ENCODE measurements at regions not wholly inside any gene's neighbourhood (a gene's known extent, or its start where the extent isn't known, plus 50 kb on each side); places are given as distances from the start of the nearest gene placed in this dataset.
"Not testable (repeated sequence)": the region's sequence is repeated elsewhere in the genome, so short reads cannot be mapped to it uniquely, and the experiment has no call there.

GRCh38 chr10:16116404-16117304 is 256.3 kb upstream of the MINDY3 start:
- DNase-seq (ENCODE audit: low read depth) = peak; percentile 2

- no peak for DNase-seq (ENCODE audit: low read depth)
Observed at GRCh38 chr10:16117305-16117695, 257.0 kb upstream of the MINDY3 start.

- DNase-seq (ENCODE audit: low read depth) = no peak
Observed at GRCh38 chr10:16119445-16119844, 259.1 kb upstream of the MINDY3 start.

GRCh38 chr10:16120563-16120962 is 260.3 kb upstream of the MINDY3 start:
- no peak for DNase-seq (ENCODE audit: low read depth)

- DNase-seq (ENCODE audit: low read depth) = no peak
Observed at GRCh38 chr10:16141499-16141898, 281.2 kb upstream of the MINDY3 start.

GRCh38 chr10:16146993-16147392 is 286.7 kb upstream of the MINDY3 start:
- DNase-seq (ENCODE audit: low read depth) = no peak

- no peak for DNase-seq (ENCODE audit: low read depth)
Observed at GRCh38 chr10:16155834-16156233, 281.0 kb upstream of the PTER start.

GRCh38 chr10:16156681-16157080 is 280.1 kb upstream of the PTER start:
- DNase-seq (ENCODE audit: low read depth) = no peak

- not testable (repeated sequence) for DNase-seq (ENCODE audit: low read depth)
Observed at GRCh38 chr10:16165067-16165466, 271.7 kb upstream of the PTER start.

- no peak for DNase-seq (ENCODE audit: low read depth)
Observed at GRCh38 chr10:16182144-16182543, 254.7 kb upstream of the PTER start.

- no peak for DNase-seq (ENCODE audit: low read depth)
Observed at GRCh38 chr10:16182688-16183087, 254.1 kb upstream of the PTER start.

GRCh38 chr10:16184096-16184597 is 252.7 kb upstream of the PTER start:
- peak; percentile 44 for DNase-seq (ENCODE audit: low read depth)

- no peak for DNase-seq (ENCODE audit: low read depth)
Observed at GRCh38 chr10:16184906-16185305, 251.9 kb upstream of the PTER start.

GRCh38 chr10:16186564-16186963 is 250.2 kb upstream of the PTER start:
- no peak for DNase-seq (ENCODE audit: low read depth)

GRCh38 chr10:16187161-16187560 is 249.6 kb upstream of the PTER start:
- no peak for DNase-seq (ENCODE audit: low read depth)

GRCh38 chr10:16192337-16192736 is 244.5 kb upstream of the PTER start:
- peak; percentile 6 for DNase-seq (ENCODE audit: low read depth)

- DNase-seq (ENCODE audit: low read depth) = no peak
Observed at GRCh38 chr10:16193241-16193640, 243.6 kb upstream of the PTER start.

- peak; percentile 14 for DNase-seq (ENCODE audit: low read depth)
Observed at GRCh38 chr10:16195178-16195769, 241.5 kb upstream of the PTER start.

- DNase-seq (ENCODE audit: low read depth) = no peak
Observed at GRCh38 chr10:16195894-16196293, 240.9 kb upstream of the PTER start.

GRCh38 chr10:16199216-16199615 is 237.6 kb upstream of the PTER start:
- DNase-seq (ENCODE audit: low read depth) = no peak

- not testable (repeated sequence) for DNase-seq (ENCODE audit: low read depth)
Observed at GRCh38 chr10:16223618-16224017, 213.2 kb upstream of the PTER start.

- no peak for DNase-seq (ENCODE audit: low read depth)
Observed at GRCh38 chr10:16227674-16228073, 209.1 kb upstream of the PTER start.

- no peak for DNase-seq (ENCODE audit: low read depth)
Observed at GRCh38 chr10:16231176-16231575, 205.6 kb upstream of the PTER start.

Measured in LHCN-M2 (cell line).